ENCODE measurements at regions not wholly inside any gene's neighbourhood (a gene's known extent, or its start where the extent isn't known, plus 50 kb on each side); places are given as distances from the start of the nearest gene placed in this dataset.

GRCh38 chr5:123960526-123960925 lies 448.5 kb downstream of the CSNK1G3 start:
- no peak for TF ChIP-seq CTCF (IDR thresholded peaks at IDR 0.05)
- no peak for TF ChIP-seq ZFX (IDR thresholded peaks at IDR 0.05; ENCODE audit: borderline replicate concordance)

All from 22Rv1 (cell line).